Body of pancreas (tissue), 4 donors: ENCODE measurements at regions not wholly inside any gene's neighbourhood (a gene's known extent, or its start where the extent isn't known, plus 50 kb on each side); places are given as distances from the start of the nearest gene placed in this dataset.

ENCODE experiments used
- CTCF ChIP-seq, 7 experiments: fragments of 450-650 bp in 4 of 7; fragments of 200-600 bp in 3 of 7; sonication (generic) in 3 of 7; IDR thresholded peaks; one replicate each; pipeline ENCODE4 v1.5.1; 2016 to 2019; ENCODE audit warnings: antibody characterized with exemption in 7 of 7
- POLR2A ChIP-seq, 3 donors: fragments of 450-650 bp; IDR thresholded peaks; one replicate each; pipeline ENCODE4 v1.6.1; 2016; ENCODE audit warnings: antibody characterized with exemption in 3 of 3, mild to moderate bottlenecking in 2 of 3

- TF ChIP-seq CTCF (IDR thresholded peaks at IDR 0.05), result no peak
- TF ChIP-seq POLR2A (IDR thresholded peaks at IDR 0.05), result no peak
Observed at GRCh38 chr12:93135286-93136239, 206.5 kb upstream of the EEA1 start.
